CD8-positive, alpha-beta memory T cell (primary cell): ENCODE measurements at regions not wholly inside any gene's neighbourhood (a gene's known extent, or its start where the extent isn't known, plus 50 kb on each side); places are given as distances from the start of the nearest gene placed in this dataset.
"Not testable (repeated sequence)": the region's sequence is repeated elsewhere in the genome, so short reads cannot be mapped to it uniquely, and the experiment has no call there.

Source experiments
- CTCF ChIA-PET: fragments of 350-600 bp; sonication (Branson Sonifier 250); formaldehyde crosslinking; loops from one replicate; lab custom pipeline; 2021; ENCODE audit warnings: antibody characterized with exemption; lab: Charles Lee
- POLR2A ChIA-PET: fragments of 350-600 bp; sonication (Branson Sonifier 250); formaldehyde crosslinking; loops from one replicate; lab custom pipeline; 2021; ENCODE audit warnings: antibody characterized with exemption; lab: Charles Lee
- DNase-seq, 5 donors: peaks; one replicate each; pipeline versions ENCODE4 v3.0.0 to v3.0.0-alpha.2; 2020 to 2022; ENCODE audit warnings: mixed read lengths in 1 of 5
- H3K27ac ChIP-seq: one replicate; pipeline ENCODE4 v1.7.0; 2013; ENCODE audit warnings: low read depth, mild to moderate bottlenecking, low read length, moderate library complexity
- H3K27me3 ChIP-seq: 2 replicates; pipeline ENCODE4 v1.7.0; 2013; ENCODE audit warnings: low read length, mild to moderate bottlenecking; ENCODE audit not compliant: insufficient read depth, poor library complexity, severe bottlenecking
- H3K36me3 ChIP-seq: 2 replicates; pipeline ENCODE4 v1.7.0; 2013; ENCODE audit warnings: mild to moderate bottlenecking, low read length, moderate library complexity; ENCODE audit not compliant: insufficient read depth
- H3K4me1 ChIP-seq: 2 replicates; pipeline ENCODE4 v1.7.0; 2013; ENCODE audit warnings: mild to moderate bottlenecking, low read length, moderate library complexity; ENCODE audit not compliant: insufficient read depth
- H3K4me3 ChIP-seq: 2 replicates; pipeline ENCODE4 v1.7.0; 2013; ENCODE audit warnings: mild to moderate bottlenecking, low read length
- H3K9me3 ChIP-seq: 2 replicates; pipeline ENCODE4 v1.7.0; 2013; ENCODE audit warnings: mild to moderate bottlenecking, low read length
- H3K27ac Mint-ChIP-seq, 8 donors: one replicate each; pipeline ENCODE4 v1.8.0; 2020 to 2021; ENCODE audit warnings: mixed read lengths in 8 of 8, mild to moderate bottlenecking in 6 of 8, inconsistent platforms in 3 of 8, moderate library complexity in 3 of 8
- H3K27me3 Mint-ChIP-seq, 2 donors: one replicate each; pipeline ENCODE4 v1.8.0; 2020 to 2021; ENCODE audit warnings: mixed read lengths in 2 of 2, mild to moderate bottlenecking in 1 of 2, moderate library complexity in 1 of 2
- H3K36me3 Mint-ChIP-seq, 3 donors: one replicate each; pipeline ENCODE4 v1.8.0; 2020 to 2021; ENCODE audit warnings: mixed read lengths in 3 of 3, inconsistent platforms in 1 of 3, mild to moderate bottlenecking in 1 of 3
- H3K4me1 Mint-ChIP-seq, 3 donors: one replicate each; pipeline ENCODE4 v1.8.0; 2020 to 2021; ENCODE audit warnings: mixed read lengths in 3 of 3, inconsistent platforms in 1 of 3, mild to moderate bottlenecking in 1 of 3
- H3K4me3 Mint-ChIP-seq, 7 donors: one replicate each; pipeline ENCODE4 v1.8.0; 2020 to 2021; ENCODE audit warnings: mixed read lengths in 7 of 7, mild to moderate bottlenecking in 6 of 7, moderate library complexity in 4 of 7, inconsistent platforms in 2 of 7
- H3K9me3 Mint-ChIP-seq, 5 donors: one replicate each; pipeline ENCODE4 v1.8.0; 2020 to 2022; ENCODE audit warnings: mixed read lengths in 5 of 5, mild to moderate bottlenecking in 3 of 5, moderate library complexity in 2 of 5, inconsistent platforms in 1 of 5

GRCh38 chr14:53716578-53716977 lies 240.0 kb downstream of the BMP4 start:
- H3K9me3 ChIP-seq = no peaks in the 10 kb centered on the region
- no peaks in the 10 kb centered on the region for H3K4me1 ChIP-seq
- H3K4me1 Mint-ChIP-seq = no peaks in the 10 kb centered on the region
- no peaks in the 10 kb centered on the region for H3K36me3 Mint-ChIP-seq
- no peaks in the 10 kb centered on the region for H3K27me3 ChIP-seq
- no peaks in the 10 kb centered on the region for H3K36me3 ChIP-seq
- H3K9me3 Mint-ChIP-seq = peaks cover 0 to 13% (median 7%) of the 10 kb centered on the region in 5 donors
- H3K27ac Mint-ChIP-seq = no peak overlapping the region
- H3K27me3 Mint-ChIP-seq = no peaks in the 10 kb centered on the region
- CTCF ChIA-PET = no interaction called here
- POLR2A ChIA-PET = no interaction called here
- no peak overlapping the region for H3K4me3 ChIP-seq
- H3K4me3 Mint-ChIP-seq = no peak overlapping the region
- H3K27ac ChIP-seq = no peak overlapping the region
- no peak for DNase-seq

GRCh38 chr14:53715193-53715721 lies 241.4 kb downstream of the BMP4 start:
- Mint-ChIP-seq H3K4me1 (no peaks in the 10 kb centered on the region), H3K4me3 (no peak overlapping the region), H3K27me3 (no peaks in the 10 kb centered on the region), H3K36me3 (no peaks in the 10 kb centered on the region), H3K9me3 (peaks cover 0 to 15% (median 7%) of the 10 kb centered on the region in 5 donors), H3K27ac (no peak overlapping the region)
- ChIA-PET POLR2A (no interaction called here), CTCF (no interaction called here)
- Histone ChIP-seq H3K4me1 (no peaks in the 10 kb centered on the region), H3K9me3 (no peaks in the 10 kb centered on the region), H3K27me3 (no peaks in the 10 kb centered on the region), H3K36me3 (no peaks in the 10 kb centered on the region), H3K27ac (no peak overlapping the region), H3K4me3 (no peak overlapping the region)
- DNase-seq = no peak

- Mint-ChIP-seq H3K36me3 (no peaks in the 10 kb centered on the region), H3K27ac (no peak overlapping the region), H3K4me3 (no peak overlapping the region), H3K27me3 (no peaks in the 10 kb centered on the region), H3K4me1 (no peaks in the 10 kb centered on the region), H3K9me3 (peaks cover 0 to 15% (median 7%) of the 10 kb centered on the region in 5 donors)
- no peak overlapping the region for H3K27ac ChIP-seq
- H3K36me3 ChIP-seq = no peaks in the 10 kb centered on the region
- H3K4me3 ChIP-seq = no peak overlapping the region
- CTCF ChIA-PET = no interaction called here
- POLR2A ChIA-PET = no interaction called here
- H3K4me1 ChIP-seq = no peaks in the 10 kb centered on the region
- H3K9me3 ChIP-seq = no peaks in the 10 kb centered on the region
- H3K27me3 ChIP-seq = no peaks in the 10 kb centered on the region
- no peak for DNase-seq
Observed at GRCh38 chr14:53714495-53715192, 242.0 kb downstream of the BMP4 start.

- H3K4me1 Mint-ChIP-seq = not testable (repeated sequence)
Observed at GRCh38 chr14:53712901-53713300, 243.7 kb downstream of the BMP4 start.

GRCh38 chr14:53711205-53711604 lies 245.4 kb downstream of the BMP4 start:
- H3K27me3 Mint-ChIP-seq = peaks cover 0 to 2% of the 10 kb centered on the region in 2 donors
- CTCF ChIA-PET = no interaction called here
- Histone ChIP-seq H3K27me3 (no peaks in the 10 kb centered on the region), H3K9me3 (no peaks in the 10 kb centered on the region), H3K27ac (no peak overlapping the region), H3K4me1 (no peaks in the 10 kb centered on the region), H3K36me3 (no peaks in the 10 kb centered on the region), H3K4me3 (no peak overlapping the region)
- H3K4me1 Mint-ChIP-seq = no peaks in the 10 kb centered on the region
- POLR2A ChIA-PET = no interaction called here
- peaks cover 3 to 21% (median 12%) of the 10 kb centered on the region in 5 donors for H3K9me3 Mint-ChIP-seq
- H3K27ac Mint-ChIP-seq = no peak overlapping the region
- DNase-seq = no peak
- no peak overlapping the region for H3K4me3 Mint-ChIP-seq
- H3K36me3 Mint-ChIP-seq = no peaks in the 10 kb centered on the region

More at GRCh38 chr14:53712901-53713300, 243.7 kb downstream of the BMP4 start:
- H3K27me3 Mint-ChIP-seq, POLR2A ChIA-PET, H3K27me3 ChIP-seq, H3K27ac ChIP-seq, H3K4me3 ChIP-seq, H3K9me3 ChIP-seq, CTCF ChIA-PET, H3K36me3 ChIP-seq, H3K36me3 Mint-ChIP-seq, H3K4me1 ChIP-seq, H3K27ac Mint-ChIP-seq, DNase-seq, H3K4me3 Mint-ChIP-seq: not testable (repeated sequence)
- peaks cover 0 to 20% (median 10%) of the 10 kb centered on the region in 5 donors for H3K9me3 Mint-ChIP-seq

- Histone ChIP-seq H3K27me3 (no peaks in the 10 kb centered on the region), H3K9me3 (no peaks in the 10 kb centered on the region), H3K4me3 (no peak overlapping the region), H3K36me3 (no peaks in the 10 kb centered on the region), H3K4me1 (no peaks in the 10 kb centered on the region), H3K27ac (no peak overlapping the region)
- Mint-ChIP-seq H3K4me1 (no peaks in the 10 kb centered on the region), H3K27ac (no peak overlapping the region), H3K36me3 (peaks cover 0 to 2% (median 0%) of the 10 kb centered on the region in 3 donors), H3K27me3 (peaks cover 0 to 2% of the 10 kb centered on the region in 2 donors), H3K4me3 (no peak overlapping the region), H3K9me3 (peaks cover 6 to 21% (median 12%) of the 10 kb centered on the region in 5 donors)
- no peak for DNase-seq
- CTCF ChIA-PET = no interaction called here
- POLR2A ChIA-PET = no interaction called here
Observed at GRCh38 chr14:53710615-53711014, 246.0 kb downstream of the BMP4 start.

GRCh38 chr14:53709381-53709780 lies 247.2 kb downstream of the BMP4 start:
- Mint-ChIP-seq H3K9me3 (peaks cover 8 to 21% (median 12%) of the 10 kb centered on the region in 5 donors), H3K36me3 (peaks cover 0 to 3% (median 0%) of the 10 kb centered on the region in 3 donors), H3K4me1 (no peaks in the 10 kb centered on the region), H3K4me3 (no peak overlapping the region), H3K27me3 (peaks cover 0 to 2% of the 10 kb centered on the region in 2 donors), H3K27ac (no peak overlapping the region)
- Histone ChIP-seq H3K27ac (no peak overlapping the region), H3K4me3 (no peak overlapping the region), H3K9me3 (no peaks in the 10 kb centered on the region), H3K36me3 (no peaks in the 10 kb centered on the region), H3K27me3 (no peaks in the 10 kb centered on the region), H3K4me1 (no peaks in the 10 kb centered on the region)
- ChIA-PET POLR2A (no interaction called here), CTCF (no interaction called here)
- no peak for DNase-seq

- Histone ChIP-seq H3K9me3 (no peaks in the 10 kb centered on the region), H3K4me1 (no peaks in the 10 kb centered on the region), H3K4me3 (no peak overlapping the region), H3K27ac (no peak overlapping the region), H3K36me3 (no peaks in the 10 kb centered on the region), H3K27me3 (no peaks in the 10 kb centered on the region)
- no peak for DNase-seq
- no peak overlapping the region for H3K4me3 Mint-ChIP-seq
- H3K4me1 Mint-ChIP-seq = no peaks in the 10 kb centered on the region
- CTCF ChIA-PET = no interaction called here
- POLR2A ChIA-PET = no interaction called here
- H3K27me3 Mint-ChIP-seq = no peaks in the 10 kb centered on the region
- peaks cover 0 to 3% (median 0%) of the 10 kb centered on the region in 3 donors for H3K36me3 Mint-ChIP-seq
- no peak overlapping the region for H3K27ac Mint-ChIP-seq
- H3K9me3 Mint-ChIP-seq = peaks cover 6 to 22% (median 18%) of the 10 kb centered on the region in 5 donors
Observed at GRCh38 chr14:53703457-53703856, 253.2 kb downstream of the BMP4 start.
